Fibroblast of the conjunctiva (primary cell): ENCODE measurements at regions not wholly inside any gene's neighbourhood (a gene's known extent, or its start where the extent isn't known, plus 50 kb on each side); places are given as distances from the start of the nearest gene placed in this dataset.

Experiments
- DNase-seq: peaks from one replicate; pipeline ENCODE4 v3.0.0-alpha.2; 2010; ENCODE audit warnings: low read depth

GRCh38 chr2:185891403-185891802 is 152.8 kb downstream of the FSIP2 start:
- DNase-seq, result no peak

GRCh38 chr2:185891804-185892411 is 153.3 kb downstream of the FSIP2 start:
- DNase-seq, result no peak

GRCh38 chr2:185892484-185892883 is 153.9 kb downstream of the FSIP2 start:
- DNase-seq, result no peak

- no peak for DNase-seq
These were observed 155.6 kb downstream of the FSIP2 start for GRCh38 chr2:185894223-185894622.

- no peak for DNase-seq
These were observed 157.5 kb downstream of the FSIP2 start for GRCh38 chr2:185895828-185896693.

- no peak for DNase-seq
These were observed 160.8 kb downstream of the FSIP2 start for GRCh38 chr2:185899366-185899765.

- no peak for DNase-seq
These were observed 180.6 kb downstream of the FSIP2 start for GRCh38 chr2:185919155-185919554.

- no peak for DNase-seq
These were observed 182.6 kb downstream of the FSIP2 start for GRCh38 chr2:185921048-185921756.

- DNase-seq, result no peak
These were observed 195.6 kb downstream of the FSIP2 start for GRCh38 chr2:185934232-185934631.

- no peak for DNase-seq
These were observed 201.3 kb downstream of the FSIP2 start for GRCh38 chr2:185939858-185940257.

- no peak for DNase-seq
These were observed 204.3 kb downstream of the FSIP2 start for GRCh38 chr2:185942855-185943254.

- no peak for DNase-seq
These were observed 209.1 kb downstream of the FSIP2 start for GRCh38 chr2:185947722-185948121.

GRCh38 chr2:185952100-185952499 is 213.5 kb downstream of the FSIP2 start:
- DNase-seq, result no peak

- DNase-seq, result no peak
These were observed 215.8 kb downstream of the FSIP2 start for GRCh38 chr2:185954389-185954788.

- DNase-seq, result no peak
These were observed 216.4 kb downstream of the FSIP2 start for GRCh38 chr2:185955050-185955449.

- DNase-seq, result no peak
These were observed 228.7 kb downstream of the FSIP2 start for GRCh38 chr2:185967335-185967734.

GRCh38 chr2:185970148-185970852 is 231.7 kb downstream of the FSIP2 start:
- DNase-seq, result no peak

GRCh38 chr2:185978634-185979407 is 240.2 kb downstream of the FSIP2 start:
- no peak for DNase-seq

GRCh38 chr2:185979546-185980071 is 241.0 kb downstream of the FSIP2 start:
- no peak for DNase-seq

- no peak for DNase-seq
These were observed 242.3 kb downstream of the FSIP2 start for GRCh38 chr2:185980944-185981343.

GRCh38 chr2:185984670-185985069 is 246.1 kb downstream of the FSIP2 start:
- DNase-seq, result no peak
